ENCODE measurements at regions not wholly inside any gene's neighbourhood (a gene's known extent, or its start where the extent isn't known, plus 50 kb on each side); places are given as distances from the start of the nearest gene placed in this dataset.

GRCh38 chr6:157764178-157765068 lies 58.6 kb upstream of the SNX9 start:
- peak overlapping the region; percentile 11 for H3K4me3 Mint-ChIP-seq (ENCODE audit: unreplicated experiment)
- TF ChIP-seq EZH2 (IDR thresholded peaks at IDR 0.05; ENCODE audit: insufficient read depth, low read length) (no peak), CTCF (IDR thresholded peaks at IDR 0.05; ENCODE audit: insufficient read depth, low read depth, low read length) (no peak)
- peak overlapping the region; percentile 94 for H3K27ac ChIP-seq (ENCODE audit: low read depth, low read length)
- H3K4me3 ChIP-seq (ENCODE audit: insufficient read depth, low read depth, low read length): peak overlapping the region; percentile 12
- peaks cover 48% of the 10 kb centered on the region for H3K4me1 Mint-ChIP-seq (ENCODE audit: low read depth, unreplicated experiment)
- peak overlapping the region; percentile 72 for H3K4me2 ChIP-seq (ENCODE audit: low read length)
- H3K4me1 ChIP-seq (ENCODE audit: insufficient read depth, low read length): peaks cover 46% of the 10 kb centered on the region
- H2AFZ ChIP-seq (ENCODE audit: low read depth, low read length): no peak overlapping the region
- H3K9me3 ChIP-seq (ENCODE audit: insufficient read depth, low read depth, low read length): no peaks in the 10 kb centered on the region
- H3K36me3 ChIP-seq (ENCODE audit: insufficient read depth, low read length): no peaks in the 10 kb centered on the region
- FAIRE-seq: peak; percentile 86
- H4K20me1 ChIP-seq (ENCODE audit: insufficient read depth, low read length): no peaks in the 10 kb centered on the region
- peak; percentile 100 for DNase-seq (ENCODE audit: low read depth)
- H3K9me3 Mint-ChIP-seq (ENCODE audit: unreplicated experiment): peaks cover 3% of the 10 kb centered on the region
- no peaks in the 10 kb centered on the region for H3K27me3 ChIP-seq (ENCODE audit: insufficient read depth, low read length)
- no peaks in the 10 kb centered on the region for H3K79me2 ChIP-seq (ENCODE audit: insufficient read depth, low read length)
- H3K27ac Mint-ChIP-seq (ENCODE audit: unreplicated experiment): peak overlapping the region; percentile 97
- H3K9ac ChIP-seq (ENCODE audit: low read length): peak overlapping the region; percentile 75
- H3K27me3 Mint-ChIP-seq (ENCODE audit: low read depth, unreplicated experiment): no peaks in the 10 kb centered on the region
- no peaks in the 10 kb centered on the region for H3K36me3 Mint-ChIP-seq (ENCODE audit: low read depth, unreplicated experiment)

GRCh38 chr6:157766901-157767774 lies 55.9 kb upstream of the SNX9 start:
- TF ChIP-seq CTCF (IDR thresholded peaks at IDR 0.05; ENCODE audit: insufficient read depth, low read depth, low read length): no peak
- TF ChIP-seq EZH2 (IDR thresholded peaks at IDR 0.05; ENCODE audit: insufficient read depth, low read length): no peak
- Mint-ChIP-seq H3K27me3 (ENCODE audit: low read depth, unreplicated experiment) (no peaks in the 10 kb centered on the region), H3K4me1 (ENCODE audit: low read depth, unreplicated experiment) (peaks cover 31% of the 10 kb centered on the region), H3K9me3 (ENCODE audit: unreplicated experiment) (peaks cover 3% of the 10 kb centered on the region), H3K27ac (ENCODE audit: unreplicated experiment) (no peak overlapping the region), H3K4me3 (ENCODE audit: unreplicated experiment) (no peak overlapping the region), H3K36me3 (ENCODE audit: low read depth, unreplicated experiment) (no peaks in the 10 kb centered on the region)
- H2AFZ ChIP-seq (ENCODE audit: low read depth, low read length): no peak overlapping the region
- H3K4me1 ChIP-seq (ENCODE audit: insufficient read depth, low read length): peaks cover 27% of the 10 kb centered on the region
- no peak overlapping the region for H3K4me2 ChIP-seq (ENCODE audit: low read length)
- FAIRE-seq (no peak), DNase-seq (ENCODE audit: low read depth) (no peak)
- no peak overlapping the region for H3K4me3 ChIP-seq (ENCODE audit: insufficient read depth, low read depth, low read length)
- no peak overlapping the region for H3K9ac ChIP-seq (ENCODE audit: low read length)
- H3K27me3 ChIP-seq (ENCODE audit: insufficient read depth, low read length): no peaks in the 10 kb centered on the region
- H3K36me3 ChIP-seq (ENCODE audit: insufficient read depth, low read length): no peaks in the 10 kb centered on the region
- no peaks in the 10 kb centered on the region for H4K20me1 ChIP-seq (ENCODE audit: insufficient read depth, low read length)
- no peaks in the 10 kb centered on the region for H3K9me3 ChIP-seq (ENCODE audit: insufficient read depth, low read depth, low read length)
- H3K27ac ChIP-seq (ENCODE audit: low read depth, low read length): no peak overlapping the region
- no peaks in the 10 kb centered on the region for H3K79me2 ChIP-seq (ENCODE audit: insufficient read depth, low read length)

Measured in astrocyte (in vitro differentiated cells and primary cell).